RKO (cell line): ENCODE measurements at regions not wholly inside any gene's neighbourhood (a gene's known extent, or its start where the extent isn't known, plus 50 kb on each side); places are given as distances from the start of the nearest gene placed in this dataset.
A peak's percentile ranks its signal among the peaks of the same experiment; 100 is the strongest.
"Not testable (repeated sequence)": the region's sequence is repeated elsewhere in the genome, so short reads cannot be mapped to it uniquely, and the experiment has no call there.

Experiments used
- DNase-seq: peaks from one replicate; pipeline ENCODE4 v3.0.0-alpha.2; 2016; ENCODE audit warnings: low spot score

DNA sequence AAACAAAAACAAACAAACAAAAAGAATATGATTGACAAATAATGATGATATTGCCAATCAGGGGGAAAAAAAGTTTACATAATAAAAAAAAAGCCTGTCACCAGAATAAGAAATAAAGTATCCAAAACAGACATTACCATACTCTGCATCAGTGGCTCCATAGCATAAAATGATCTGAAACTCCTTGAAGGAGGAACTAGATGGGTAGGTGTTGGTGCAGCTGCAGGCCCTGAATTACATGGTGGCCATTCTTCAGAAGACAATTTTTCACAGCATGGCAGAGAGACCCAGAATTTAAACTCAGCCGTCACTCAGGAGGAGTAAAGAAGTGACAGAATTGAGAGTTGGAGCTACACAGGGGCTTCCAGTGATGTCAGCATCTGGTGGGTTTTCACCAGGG lies 60.2 kb downstream of the GLUL start:
- no peak for DNase-seq

GRCh38 chr1:182330303-182330702 lies 61.3 kb downstream of the GLUL start:
- no peak for DNase-seq

DNA sequence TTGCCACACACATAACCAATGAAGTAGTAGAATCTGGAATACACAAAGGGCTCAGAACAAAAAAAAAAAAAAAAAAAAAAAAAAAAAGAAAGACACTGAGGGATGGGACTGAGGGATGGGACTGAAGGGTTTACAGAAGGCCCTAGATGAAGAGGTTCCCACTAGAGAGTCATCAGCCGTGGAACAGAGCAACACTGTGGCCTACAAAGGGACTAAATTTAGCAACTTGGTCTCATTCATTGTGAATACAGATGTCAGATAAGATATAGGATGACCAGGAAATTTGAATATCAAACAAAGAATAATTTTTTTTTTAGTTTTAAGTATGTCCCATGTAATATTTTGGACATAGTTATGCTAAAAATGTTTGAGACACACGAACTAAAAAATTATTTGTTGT lies 62.1 kb downstream of the GLUL start:
- DNase-seq: no peak

- no peak for DNase-seq
Measured at GRCh38 chr1:182328591-182328990, 63.0 kb downstream of the GLUL start.

DNA sequence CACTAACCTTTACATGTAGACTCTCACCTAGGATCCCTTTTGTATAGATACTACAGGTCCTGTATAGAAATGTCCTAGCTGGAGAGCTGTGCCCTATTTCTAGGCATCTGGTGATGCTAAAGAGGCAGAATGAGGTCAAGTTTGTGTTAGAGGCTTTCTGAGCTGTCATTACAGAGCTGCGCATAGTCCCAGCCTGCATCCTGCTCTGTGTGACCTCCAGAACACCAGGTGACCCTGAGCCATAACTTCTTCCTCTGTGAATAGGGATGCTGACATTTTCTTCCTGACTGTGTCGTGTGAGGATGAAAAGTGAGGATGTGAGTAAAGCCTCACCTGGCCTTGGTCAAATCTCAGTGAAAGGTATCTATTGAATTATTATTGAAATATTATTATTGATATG lies 66.3 kb downstream of the GLUL start:
- DNase-seq: no peak

GRCh38 chr1:182321532-182321931 lies 70.1 kb downstream of the GLUL start:
- not testable (repeated sequence) for DNase-seq

DNA sequence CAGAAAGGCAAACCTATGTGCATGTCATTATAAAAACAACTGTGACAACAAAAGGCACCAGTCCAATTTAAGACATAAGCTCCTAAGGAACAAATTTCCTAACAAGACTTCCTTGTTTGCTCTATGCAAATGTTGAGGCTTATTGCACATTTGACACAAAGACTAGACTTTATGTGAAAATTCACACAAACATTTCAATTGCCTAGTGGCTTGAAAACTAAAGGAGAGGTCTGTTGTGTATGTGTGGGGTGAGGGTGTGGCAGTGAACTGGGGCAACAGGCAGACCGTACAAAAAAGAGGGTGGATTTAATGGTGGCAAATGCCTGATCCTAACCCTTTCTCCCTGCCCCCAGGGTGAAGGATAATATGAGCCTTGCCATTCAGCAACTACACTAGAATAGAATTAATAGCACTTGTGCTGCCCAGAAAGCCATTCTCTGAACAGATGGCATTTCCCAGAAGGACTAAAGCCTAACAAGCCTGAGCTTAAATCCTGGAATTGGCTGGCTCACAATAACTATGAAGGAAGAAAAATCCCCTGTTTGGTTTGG lies 73.9 kb downstream of the GLUL start:
- DNase-seq: no peak

DNA sequence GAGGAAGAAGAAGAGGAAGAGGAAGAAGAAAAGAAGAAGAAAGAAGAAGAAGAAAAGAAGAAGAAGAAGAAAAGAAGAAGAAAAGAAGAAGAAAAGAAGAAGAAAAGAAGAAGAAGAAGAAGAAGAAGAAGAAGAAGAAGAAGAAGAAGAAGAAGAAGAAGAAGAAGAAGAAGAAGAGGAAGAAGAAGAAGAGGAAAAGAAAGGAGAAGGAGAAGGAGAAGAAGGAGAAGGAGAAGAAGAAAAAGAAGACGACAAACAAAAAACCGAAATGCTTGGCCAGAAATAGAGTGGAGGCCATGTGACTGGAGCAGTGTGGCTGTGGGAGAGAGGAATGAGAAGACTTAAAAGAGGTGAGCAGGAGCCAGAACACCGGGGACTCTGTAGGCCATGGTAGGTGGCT lies 75.1 kb downstream of the GLUL start:
- DNase-seq: not testable (repeated sequence)

DNA sequence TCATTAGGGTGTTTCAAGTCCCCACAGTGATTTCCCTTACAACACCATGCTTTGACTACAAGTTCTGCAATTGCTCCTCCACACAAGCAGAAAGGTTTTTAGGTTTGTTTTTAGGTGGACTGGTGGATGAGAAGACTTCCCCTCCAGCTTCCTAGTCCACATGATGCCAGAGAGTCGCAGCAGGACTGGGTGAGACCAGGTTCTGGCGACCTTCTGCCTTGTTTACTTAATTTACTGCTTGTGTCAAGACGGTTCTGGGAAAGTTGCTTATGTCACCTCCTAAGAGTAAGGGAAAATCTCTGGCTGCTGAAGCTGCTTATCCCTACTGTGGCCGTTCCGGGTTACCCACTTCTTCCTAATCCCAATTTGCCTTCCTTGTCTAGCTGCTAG lies 76.4 kb downstream of the GLUL start:
- DNase-seq: no peak

DNA sequence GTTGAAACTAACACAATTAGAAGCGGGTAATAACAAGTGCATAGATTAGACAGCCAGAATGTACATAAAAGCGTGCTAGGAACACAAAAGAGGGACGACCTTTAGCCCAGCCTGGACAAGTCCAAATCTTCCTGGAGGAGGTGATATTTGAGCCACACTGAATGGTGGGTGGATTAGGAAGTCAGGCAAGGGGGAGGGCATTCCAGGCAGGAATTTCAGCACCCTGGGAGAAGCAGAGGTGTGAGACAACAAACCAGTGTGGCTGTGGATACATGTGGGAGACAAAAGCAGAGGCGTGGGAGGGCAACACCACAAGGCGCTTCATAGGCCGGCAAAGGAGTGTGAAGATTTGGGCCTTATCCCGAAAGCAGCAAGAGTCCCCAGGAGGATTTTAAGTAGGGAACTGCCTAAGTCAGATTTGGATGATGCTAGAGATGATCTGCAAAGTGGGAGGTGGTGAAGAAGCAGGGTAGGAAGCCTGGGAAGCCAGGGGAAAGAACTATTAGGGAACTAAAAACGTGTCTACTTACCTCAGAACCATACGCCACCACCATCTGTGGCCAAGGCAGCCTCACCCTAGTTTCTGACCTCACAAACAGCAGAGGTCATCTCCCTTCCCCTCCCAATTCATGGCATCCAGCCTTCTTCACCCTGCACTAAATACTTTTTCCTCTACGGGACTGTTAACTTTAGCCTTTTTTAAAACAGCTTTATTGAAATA lies 81.8 kb downstream of the GLUL start:
- DNase-seq: no peak

DNA sequence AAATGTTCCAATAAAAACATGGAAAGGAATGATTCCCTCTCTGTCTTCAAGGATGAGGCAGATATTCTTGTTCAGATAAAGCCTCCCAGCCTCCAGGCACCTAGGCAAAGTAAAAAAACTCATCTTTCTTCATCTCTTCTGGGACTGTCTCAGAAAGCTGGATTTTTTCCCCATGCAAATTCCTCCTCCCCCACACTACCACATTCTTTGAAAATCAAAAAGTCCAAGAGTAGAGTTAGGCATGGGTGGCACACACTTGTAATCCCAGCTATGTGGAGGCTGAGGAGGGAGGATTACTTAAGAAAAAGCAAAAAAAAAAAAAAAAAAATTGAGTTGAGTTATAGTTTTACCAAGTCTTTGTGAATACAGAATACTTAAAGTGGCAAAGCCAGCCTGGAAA lies 82.8 kb downstream of the GLUL start:
- DNase-seq: no peak

GRCh38 chr1:182307486-182307885 lies 84.1 kb downstream of the GLUL start:
- DNase-seq: not testable (repeated sequence)

DNA sequence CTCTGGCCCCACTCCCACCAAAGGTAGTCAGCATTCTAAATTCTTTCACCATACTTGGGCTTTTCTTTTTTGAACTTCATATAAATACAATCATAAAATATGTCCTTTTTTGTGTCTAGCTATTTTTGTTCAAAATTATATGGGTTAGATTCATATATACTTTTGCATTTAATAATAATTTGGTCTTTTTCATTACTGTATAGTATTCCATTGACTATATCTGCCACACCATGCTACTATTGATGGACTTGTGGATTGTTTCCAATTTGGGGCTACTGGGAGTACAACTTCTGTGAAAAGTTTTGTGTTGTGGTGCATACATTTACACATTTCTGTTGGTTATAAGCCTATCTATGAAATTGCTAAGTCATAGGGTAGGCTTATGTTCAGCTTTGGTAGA lies 85.7 kb downstream of the GLUL start:
- DNase-seq: no peak

DNA sequence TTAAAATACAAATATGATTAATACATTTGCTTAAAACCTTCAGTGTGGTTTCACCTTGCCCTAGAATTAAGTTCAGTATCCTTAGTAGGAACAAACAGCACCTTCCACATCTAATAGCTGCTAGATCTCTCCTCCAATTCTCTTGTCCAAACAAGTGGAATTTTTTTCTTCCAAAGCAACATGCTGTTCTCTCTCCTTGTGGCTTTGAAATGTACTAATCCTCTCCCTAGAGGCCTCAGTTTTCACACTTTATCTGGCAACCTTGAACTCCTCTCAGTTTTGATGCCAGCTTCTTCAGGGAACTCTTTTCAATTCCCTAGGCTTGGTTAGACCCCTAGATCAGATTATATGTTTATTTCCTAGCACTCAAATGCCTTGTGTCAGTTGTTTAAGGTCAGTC lies 87.0 kb downstream of the GLUL start:
- no peak for DNase-seq

GRCh38 chr1:182304218-182304617 lies 87.4 kb downstream of the GLUL start:
- DNase-seq: no peak

GRCh38 chr1:182303778-182304177 lies 87.8 kb downstream of the GLUL start:
- DNase-seq: no peak

GRCh38 chr1:182301467-182302198 lies 90.0 kb downstream of the GLUL start:
- DNase-seq: peak; percentile 5

GRCh38 chr1:182301026-182301436 lies 90.6 kb downstream of the GLUL start:
- DNase-seq: no peak

- no peak for DNase-seq
Measured at GRCh38 chr1:182299728-182300616, 91.6 kb downstream of the GLUL start.

GRCh38 chr1:182299054-182299727 lies 92.4 kb downstream of the GLUL start:
- DNase-seq: not testable (repeated sequence)

- no peak for DNase-seq
Measured at GRCh38 chr1:182297335-182297734, 94.3 kb downstream of the GLUL start.

DNA sequence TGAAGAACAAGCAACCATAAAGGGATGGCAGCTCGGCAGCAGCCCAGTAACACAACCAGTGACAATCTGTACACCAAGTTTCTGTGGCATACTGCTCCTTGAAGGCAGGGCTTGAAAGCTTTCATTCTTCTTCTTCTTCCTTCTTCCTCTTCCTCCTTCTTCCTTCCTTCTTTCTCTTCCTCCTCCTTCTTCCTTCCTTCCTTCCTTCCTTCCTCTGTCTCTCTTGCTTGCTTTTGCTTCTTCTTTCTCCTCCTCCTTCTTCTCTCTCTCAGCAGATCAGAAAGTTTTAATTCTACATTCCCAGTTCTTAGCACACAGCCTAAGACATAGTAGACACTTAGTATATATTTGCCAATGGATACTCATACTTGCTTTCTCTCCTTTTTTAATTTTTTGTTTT lies 95.9 kb downstream of the GLUL start:
- no peak for DNase-seq
